OCI-LY7 (cell line): ENCODE measurements at regions not wholly inside any gene's neighbourhood (a gene's known extent, or its start where the extent isn't known, plus 50 kb on each side); places are given as distances from the start of the nearest gene placed in this dataset.

Experiments used
- BruUV-seq: library from RNA; stranded (reverse); fragments of 400-500 nt; replicated peaks from 2 replicates; lab custom pipeline; 2021; lab: Mats Ljungman, UMichigan
- CTCF ChIA-PET: fragments of 300-600 bp; sonication (Branson Sonifier 250); formaldehyde crosslinking; loops from one replicate; lab custom pipeline; 2022; ENCODE audit warnings: antibody characterized with exemption; ENCODE audit not compliant: unreplicated experiment; lab: Charles Lee
- POLR2A ChIA-PET: fragments of 300-600 bp; sonication (Branson Sonifier 250); formaldehyde crosslinking; loops from one replicate; lab custom pipeline; 2022; ENCODE audit warnings: antibody characterized with exemption; lab: Charles Lee
- DNase-seq: peaks from one replicate; pipeline ENCODE4 v3.0.0-alpha.2; 2015; ENCODE audit warnings: low spot score
- H2AFZ ChIP-seq: fragments of 200-600 bp; sonication (generic), shearing (Covaris generic); 2 replicates; pipeline ENCODE4 v1.6.1; 2014; ENCODE audit warnings: mild to moderate bottlenecking, antibody characterized with exemption, low read length, moderate library complexity
- H3K27ac ChIP-seq: fragments of 200-600 bp; sonication (generic); 2 replicates; pipeline ENCODE4 v1.5.1; 2014; ENCODE audit warnings: mixed run types, low read depth, mild to moderate bottlenecking, moderate library complexity, low read length, inconsistent platforms; ENCODE audit not compliant: poor library complexity, severe bottlenecking
- H3K36me3 ChIP-seq: fragments of 200-600 bp; sonication (generic); 2 replicates; pipeline ENCODE4 v1.6.1; 2014; ENCODE audit warnings: mild to moderate bottlenecking, antibody characterized with exemption, low read length, moderate library complexity, mixed read lengths; ENCODE audit not compliant: insufficient read depth
- H3K4me1 ChIP-seq: fragments of 200-600 bp; sonication (generic); 2 replicates; pipeline ENCODE4 v1.5.1; 2014; ENCODE audit warnings: mild to moderate bottlenecking, low read length; ENCODE audit not compliant: insufficient read depth, poor library complexity, severe bottlenecking
- H3K4me2 ChIP-seq: fragments of 200-600 bp; sonication (generic); 2 replicates; pipeline ENCODE4 v1.6.1; 2014; ENCODE audit warnings: mild to moderate bottlenecking, low read length
- H3K4me3 ChIP-seq: fragments of 200-600 bp; sonication (generic); 2 replicates; pipeline ENCODE4 v1.5.1; 2014; ENCODE audit warnings: mild to moderate bottlenecking, low read depth, low read length; ENCODE audit not compliant: poor library complexity, severe bottlenecking
- H3K79me2 ChIP-seq: fragments of 200-600 bp; sonication (generic); 2 replicates; pipeline ENCODE4 v1.6.1; 2016; ENCODE audit warnings: low read depth, mild to moderate bottlenecking, low read length, moderate library complexity, mixed read lengths; ENCODE audit not compliant: insufficient read depth
- H3K9me2 ChIP-seq: fragments of 200-600 bp; sonication (generic); 2 replicates; pipeline ENCODE4 v1.6.1; 2016; ENCODE audit warnings: mild to moderate bottlenecking, low read length, mixed read lengths; ENCODE audit not compliant: insufficient read depth
- H3K9me3 ChIP-seq: fragments of 200-600 bp; sonication (generic); 2 replicates; pipeline ENCODE4 v1.6.1; 2014; ENCODE audit warnings: mild to moderate bottlenecking, mixed run types, low read length, mixed read lengths
- H4K20me1 ChIP-seq: fragments of 200-600 bp; sonication (generic); 2 replicates; pipeline ENCODE4 v1.6.1; 2014; ENCODE audit warnings: mild to moderate bottlenecking, antibody characterized with exemption, low read length, moderate library complexity, mixed read lengths; ENCODE audit not compliant: insufficient read depth
- EZH2phosphoT487 ChIP-seq: fragments of 200-600 bp; sonication (generic); IDR thresholded peaks from 2 replicates; pipeline ENCODE4 v1.6.1; 2018; ENCODE audit warnings: low read depth, borderline replicate concordance, mild to moderate bottlenecking, mixed run types, antibody characterized with exemption, low read length, moderate library complexity, mixed read lengths
- intact Hi-C: fragments of 100-400 bp; cut with micrococcal nuclease; formaldehyde crosslinking; loops from one replicate; pipeline ENCODE4 v1.10.0; 2022; ENCODE audit not compliant: unreplicated experiment
- TF ChIP-seq, protein P1 (sequence below): fragments of 200-600 bp; sonication (generic); conservative IDR thresholded peaks from 2 replicates; pipeline ENCODE4 v1.5.1; 2014; ENCODE audit warnings: mild to moderate bottlenecking, antibody characterized with exemption, low read length, moderate library complexity, mixed read lengths

DNA sequence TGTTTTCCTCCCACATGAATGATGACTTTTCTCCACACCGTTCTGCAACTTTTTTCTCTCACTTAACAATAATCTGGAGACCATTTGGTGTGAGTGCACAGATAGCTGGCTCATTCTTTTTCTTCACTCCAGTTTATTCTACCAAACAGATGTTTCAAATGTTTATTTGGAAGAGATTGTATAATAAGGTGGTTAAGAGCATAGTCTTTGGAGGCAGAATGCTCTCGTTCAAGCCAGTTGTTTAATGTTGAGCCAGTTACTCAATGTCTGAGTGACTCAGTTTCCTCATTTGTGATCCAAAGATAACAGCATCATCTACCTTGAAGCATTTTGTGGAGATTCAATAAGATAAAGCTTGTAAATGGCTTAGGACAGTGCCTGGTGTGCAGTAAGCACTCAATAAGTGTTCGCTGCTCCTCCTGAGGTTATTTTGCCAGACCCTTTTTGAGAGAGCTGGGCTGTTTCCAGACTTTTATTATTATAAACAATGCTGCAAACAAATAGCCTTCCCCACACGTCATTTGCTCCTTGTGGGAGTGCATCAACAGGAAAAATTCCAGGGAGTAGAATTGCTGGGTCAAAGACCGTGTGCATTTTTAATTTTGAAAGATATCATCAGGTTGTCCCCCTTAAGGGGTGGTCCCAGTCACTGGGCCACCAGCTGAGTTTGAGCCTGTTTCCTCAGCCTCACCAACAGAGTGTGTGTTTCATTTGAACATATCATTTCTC, 70.6 kb downstream of the VEGFA start:
- DNase-seq, result no peak
- H3K36me3 ChIP-seq, result no peaks in the 10 kb centered on the region
- no peak overlapping the region for H3K27ac ChIP-seq
- intact Hi-C loops, result loop anchor here (2.0 kb wide), 1 partner anchor 174 kb away; no protein-coding TSS in a partner anchor
- H3K4me3 ChIP-seq, result no peak overlapping the region
- CTCF ChIA-PET, result interaction anchor here (0.6 kb wide), 1 partner anchor 65 kb away, joined by 3 read pairs; no protein-coding TSS in a partner anchor
- no peak overlapping the region for H3K4me2 ChIP-seq
- TF ChIP-seq EZH2phosphoT487, result no peak
- TF ChIP-seq, protein P1, sequence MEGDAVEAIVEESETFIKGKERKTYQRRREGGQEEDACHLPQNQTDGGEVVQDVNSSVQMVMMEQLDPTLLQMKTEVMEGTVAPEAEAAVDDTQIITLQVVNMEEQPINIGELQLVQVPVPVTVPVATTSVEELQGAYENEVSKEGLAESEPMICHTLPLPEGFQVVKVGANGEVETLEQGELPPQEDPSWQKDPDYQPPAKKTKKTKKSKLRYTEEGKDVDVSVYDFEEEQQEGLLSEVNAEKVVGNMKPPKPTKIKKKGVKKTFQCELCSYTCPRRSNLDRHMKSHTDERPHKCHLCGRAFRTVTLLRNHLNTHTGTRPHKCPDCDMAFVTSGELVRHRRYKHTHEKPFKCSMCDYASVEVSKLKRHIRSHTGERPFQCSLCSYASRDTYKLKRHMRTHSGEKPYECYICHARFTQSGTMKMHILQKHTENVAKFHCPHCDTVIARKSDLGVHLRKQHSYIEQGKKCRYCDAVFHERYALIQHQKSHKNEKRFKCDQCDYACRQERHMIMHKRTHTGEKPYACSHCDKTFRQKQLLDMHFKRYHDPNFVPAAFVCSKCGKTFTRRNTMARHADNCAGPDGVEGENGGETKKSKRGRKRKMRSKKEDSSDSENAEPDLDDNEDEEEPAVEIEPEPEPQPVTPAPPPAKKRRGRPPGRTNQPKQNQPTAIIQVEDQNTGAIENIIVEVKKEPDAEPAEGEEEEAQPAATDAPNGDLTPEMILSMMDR, result no peak
- no peaks in the 10 kb centered on the region for H3K9me3 ChIP-seq
- H4K20me1 ChIP-seq, result no peaks in the 10 kb centered on the region
- no peaks in the 10 kb centered on the region for H3K4me1 ChIP-seq
- BruUV-seq, result no TSS peak
- no peaks in the 10 kb centered on the region for H3K79me2 ChIP-seq
- no peaks in the 10 kb centered on the region for H3K9me2 ChIP-seq
- no peak overlapping the region for H2AFZ ChIP-seq
- POLR2A ChIA-PET, result no interaction called here

DNA sequence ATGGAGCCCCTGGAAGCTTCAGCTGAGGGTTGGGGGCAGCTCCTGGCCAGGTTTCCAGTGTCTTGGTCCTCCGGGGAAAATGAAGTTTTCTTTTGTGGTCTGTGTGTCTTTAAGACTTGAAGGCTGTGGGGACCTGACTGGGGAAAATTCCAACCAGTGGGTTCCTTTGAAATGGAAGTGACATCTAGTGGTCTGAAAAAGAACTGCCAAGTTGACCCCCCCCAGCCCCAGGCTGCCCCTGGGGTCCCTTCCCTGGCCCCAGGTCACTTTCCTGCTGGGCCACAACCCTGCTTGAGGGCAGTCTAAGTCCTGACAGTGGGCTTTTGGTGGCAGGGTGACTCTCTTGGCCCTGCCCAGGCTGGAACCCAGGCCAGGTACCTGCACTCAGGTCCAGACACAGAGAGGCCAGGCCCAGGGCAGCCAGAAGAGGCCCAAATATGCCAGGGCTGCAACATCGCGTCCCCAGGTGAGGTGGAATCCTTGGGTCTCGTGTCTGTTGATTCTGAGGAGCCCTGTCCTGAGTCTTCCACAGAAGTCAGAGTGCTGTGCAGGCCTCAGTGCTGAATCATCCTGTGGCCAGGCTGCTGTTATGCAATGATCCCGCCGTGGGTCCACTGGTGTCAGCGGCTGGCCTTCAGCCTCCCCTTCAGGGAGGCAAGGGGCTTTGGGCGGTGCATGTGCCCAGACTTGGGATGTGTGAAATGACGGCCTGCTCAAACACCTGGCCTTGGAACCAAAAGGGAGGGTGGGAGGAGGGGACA, 68.4 kb downstream of the VEGFA start:
- H3K4me2 ChIP-seq, result no peak overlapping the region

More for the DNA sequence above, 68.4 kb downstream of the VEGFA start:
- ChIA-PET CTCF (no interaction called here), POLR2A (no interaction called here)
- H3K36me3 ChIP-seq, result no peaks in the 10 kb centered on the region
- TF ChIP-seq, protein P1, result peak; percentile 73
- no peak for TF ChIP-seq EZH2phosphoT487
- intact Hi-C loops, result loop anchor here (1.0 kb wide), 1 partner anchor 115 kb away; no protein-coding TSS in a partner anchor
- BruUV-seq, result no TSS peak
- H3K9me3 ChIP-seq, result no peaks in the 10 kb centered on the region
- H2AFZ ChIP-seq, result no peak overlapping the region
- peak; percentile 47 for DNase-seq
- no peaks in the 10 kb centered on the region for H3K4me1 ChIP-seq
- no peak overlapping the region for H3K4me3 ChIP-seq
- H3K27ac ChIP-seq, result no peak overlapping the region
- no peaks in the 10 kb centered on the region for H3K79me2 ChIP-seq
- no peaks in the 10 kb centered on the region for H3K9me2 ChIP-seq
- no peaks in the 10 kb centered on the region for H4K20me1 ChIP-seq
